GM12892 (cell line): ENCODE measurements at regions not wholly inside any gene's neighbourhood (a gene's known extent, or its start where the extent isn't known, plus 50 kb on each side); places are given as distances from the start of the nearest gene placed in this dataset.

Source experiments
- POLR2A ChIP-seq: IDR thresholded peaks from 2 replicates; pipeline ENCODE4 v1.6.1; 2011; ENCODE audit warnings: low read depth, low read length, control low read depth
- POLR2AphosphoS5 ChIP-seq: IDR thresholded peaks from 2 replicates; pipeline ENCODE4 v1.6.1; 2011; ENCODE audit warnings: low read depth, low read length, control low read depth
- TAF1 ChIP-seq: IDR thresholded peaks from 2 replicates; pipeline ENCODE4 v1.6.1; 2011; ENCODE audit warnings: low read depth, mild to moderate bottlenecking, control low read depth, low read length, borderline replicate concordance

DNA sequence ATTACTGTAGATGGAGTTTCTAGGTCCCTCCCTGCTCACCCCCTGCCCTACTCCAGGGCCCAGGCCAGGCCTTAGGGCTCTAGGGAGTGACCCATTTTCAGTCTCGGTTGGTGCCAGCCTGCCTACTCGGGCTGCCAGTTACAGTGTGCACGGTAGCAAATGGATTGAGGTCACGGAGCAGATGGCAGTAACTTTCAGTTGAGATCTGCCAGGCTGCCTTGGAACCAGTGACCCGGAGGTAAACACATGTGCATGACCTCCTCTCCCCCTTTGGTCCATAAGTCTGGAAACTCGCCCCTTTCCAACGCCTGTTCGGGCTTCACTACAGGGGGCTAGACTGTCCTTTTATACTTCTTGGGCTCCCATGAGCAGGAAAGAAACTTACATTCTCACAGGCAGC, 139.7 kb upstream of the TBX3 start:
- TF ChIP-seq POLR2AphosphoS5 (no peak), POLR2A (no peak), TAF1 (no peak)
